ENCODE measurements at regions not wholly inside any gene's neighbourhood (a gene's known extent, or its start where the extent isn't known, plus 50 kb on each side); places are given as distances from the start of the nearest gene placed in this dataset.

DNA sequence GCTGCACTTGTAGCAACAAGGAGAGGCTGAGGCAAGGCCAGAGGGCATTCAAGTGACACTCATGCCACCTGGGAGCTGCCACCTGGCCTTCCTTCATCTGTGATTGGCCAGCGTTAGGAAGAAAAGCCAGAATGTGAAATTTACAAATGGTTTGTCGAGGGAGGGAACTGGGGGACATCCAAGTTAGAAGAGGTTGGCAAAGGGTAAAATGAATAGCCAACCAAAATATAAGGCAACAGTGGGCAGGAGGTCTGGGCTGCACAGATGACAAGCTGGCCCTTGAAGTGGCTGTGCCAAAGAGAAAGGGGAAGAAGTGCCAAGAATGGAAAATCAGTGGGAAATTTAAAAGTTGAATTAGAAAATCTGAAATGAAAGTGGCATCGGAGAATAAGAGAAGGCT, 221.4 kb downstream of the C11orf91 start:
- TF ChIP-seq POLR2A (IDR thresholded peaks at IDR 0.05), result no peak
- TF ChIP-seq, protein P1, sequence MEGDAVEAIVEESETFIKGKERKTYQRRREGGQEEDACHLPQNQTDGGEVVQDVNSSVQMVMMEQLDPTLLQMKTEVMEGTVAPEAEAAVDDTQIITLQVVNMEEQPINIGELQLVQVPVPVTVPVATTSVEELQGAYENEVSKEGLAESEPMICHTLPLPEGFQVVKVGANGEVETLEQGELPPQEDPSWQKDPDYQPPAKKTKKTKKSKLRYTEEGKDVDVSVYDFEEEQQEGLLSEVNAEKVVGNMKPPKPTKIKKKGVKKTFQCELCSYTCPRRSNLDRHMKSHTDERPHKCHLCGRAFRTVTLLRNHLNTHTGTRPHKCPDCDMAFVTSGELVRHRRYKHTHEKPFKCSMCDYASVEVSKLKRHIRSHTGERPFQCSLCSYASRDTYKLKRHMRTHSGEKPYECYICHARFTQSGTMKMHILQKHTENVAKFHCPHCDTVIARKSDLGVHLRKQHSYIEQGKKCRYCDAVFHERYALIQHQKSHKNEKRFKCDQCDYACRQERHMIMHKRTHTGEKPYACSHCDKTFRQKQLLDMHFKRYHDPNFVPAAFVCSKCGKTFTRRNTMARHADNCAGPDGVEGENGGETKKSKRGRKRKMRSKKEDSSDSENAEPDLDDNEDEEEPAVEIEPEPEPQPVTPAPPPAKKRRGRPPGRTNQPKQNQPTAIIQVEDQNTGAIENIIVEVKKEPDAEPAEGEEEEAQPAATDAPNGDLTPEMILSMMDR (IDR thresholded peaks at IDR 0.05), result no peak
- no peak overlapping the region for H3K27ac ChIP-seq
- intact Hi-C loops (cut with DNase I; ENCODE audit: low total_unique reads), result no loop called here
- H3K4me1 ChIP-seq, result no peaks in the 10 kb centered on the region
- H3K4me3 ChIP-seq, result no peak overlapping the region
- no peaks in the 10 kb centered on the region for H3K27me3 ChIP-seq
- no peaks in the 10 kb centered on the region for H3K9me3 ChIP-seq
- DNase-seq, result no peak
- H3K36me3 ChIP-seq, result no peaks in the 10 kb centered on the region

DNA sequence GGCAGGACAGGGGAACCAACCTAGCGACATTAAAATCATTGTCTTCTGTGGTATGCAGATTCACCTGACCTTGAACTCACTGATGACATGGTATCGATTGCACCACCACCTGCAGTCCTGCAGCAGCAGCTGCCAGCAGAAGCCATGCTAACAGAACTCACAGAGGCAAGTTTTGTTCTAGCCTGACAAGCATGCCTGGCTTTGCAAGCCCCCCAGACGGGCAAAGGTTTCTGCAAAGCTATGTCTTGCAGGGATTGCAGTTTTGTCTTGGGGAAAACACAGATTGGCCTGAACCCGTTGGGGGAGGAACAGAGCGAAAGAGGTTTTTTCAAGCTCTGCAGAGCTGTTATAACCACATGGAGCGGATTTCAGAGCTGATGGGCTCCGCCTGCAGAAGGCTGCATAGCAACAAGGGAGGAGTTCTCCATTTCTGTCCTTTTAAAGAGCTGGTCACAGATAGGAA, 221.0 kb downstream of the HIPK3 start:
- Histone ChIP-seq H3K9me3 (no peaks in the 10 kb centered on the region), H3K36me3 (no peaks in the 10 kb centered on the region), H3K4me1 (no peaks in the 10 kb centered on the region), H3K27me3 (no peaks in the 10 kb centered on the region), H3K4me3 (no peak overlapping the region), H3K27ac (no peak overlapping the region)
- DNase-seq, result no peak
- TF ChIP-seq POLR2A (IDR thresholded peaks at IDR 0.05), result no peak
- TF ChIP-seq, protein P1 (IDR thresholded peaks at IDR 0.05), result no peak
- intact Hi-C loops (cut with DNase I; ENCODE audit: low total_unique reads), result no loop called here

DNA sequence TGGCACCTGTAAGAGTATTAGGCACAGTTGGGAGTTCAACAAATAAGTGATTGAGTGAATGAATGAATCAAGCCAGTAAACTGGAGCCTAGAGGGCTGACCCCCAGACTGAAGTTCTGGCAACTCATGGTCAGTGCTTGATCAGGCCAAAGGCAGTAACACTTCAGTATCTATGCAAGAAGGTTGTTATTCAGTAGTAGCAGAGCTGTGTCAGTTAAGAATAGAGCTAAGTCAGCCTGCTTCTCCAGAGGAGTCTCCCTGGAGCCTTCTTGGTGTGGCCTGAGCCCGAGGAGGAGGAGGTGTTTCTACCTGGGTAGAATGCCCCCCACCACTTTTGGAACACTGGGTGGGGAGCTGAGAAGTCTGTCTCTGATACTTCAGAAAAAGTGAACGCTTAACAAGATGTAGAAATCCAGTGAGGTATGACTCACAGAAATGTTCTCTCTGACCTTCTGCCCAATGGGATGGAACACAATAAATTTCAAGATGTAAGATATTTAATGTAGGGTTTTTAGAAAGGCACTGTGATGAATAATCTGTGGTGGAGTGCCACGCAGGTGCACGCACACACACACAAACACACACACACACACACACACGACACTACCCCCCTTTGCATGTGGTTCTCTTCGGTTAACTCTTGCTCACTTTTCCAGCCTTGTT, 219.9 kb downstream of the HIPK3 start:
- Histone ChIP-seq H3K36me3 (no peaks in the 10 kb centered on the region), H3K4me3 (no peak overlapping the region), H3K4me1 (no peaks in the 10 kb centered on the region), H3K27ac (no peak overlapping the region), H3K9me3 (no peaks in the 10 kb centered on the region), H3K27me3 (no peaks in the 10 kb centered on the region)
- TF ChIP-seq, protein P1 (IDR thresholded peaks at IDR 0.05), result no peak
- no peak for DNase-seq
- intact Hi-C loops (cut with DNase I; ENCODE audit: low total_unique reads), result no loop called here

DNA sequence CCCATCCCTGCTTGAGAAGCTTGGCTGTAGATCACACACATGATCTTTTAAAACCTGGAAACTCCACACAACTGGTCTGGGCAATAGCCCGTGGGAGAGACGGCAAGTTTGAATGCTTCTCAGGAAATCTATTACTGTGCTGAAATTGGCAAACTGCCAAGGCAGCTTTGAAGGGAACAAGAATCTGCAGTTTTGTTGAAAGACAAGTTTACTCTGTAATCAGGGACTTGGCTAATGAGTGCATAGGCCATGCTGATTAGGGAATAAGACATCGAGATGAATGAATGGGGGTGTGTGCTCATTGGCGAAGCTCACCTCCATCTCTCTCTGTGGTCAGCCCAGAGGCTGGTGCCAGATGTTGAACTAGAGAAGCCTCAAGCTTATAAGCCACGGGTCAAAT, 218.8 kb downstream of the HIPK3 start:
- peak in 1 of 2 donors; percentile 18 for DNase-seq
- no peak overlapping the region for H3K27ac ChIP-seq

DNA sequence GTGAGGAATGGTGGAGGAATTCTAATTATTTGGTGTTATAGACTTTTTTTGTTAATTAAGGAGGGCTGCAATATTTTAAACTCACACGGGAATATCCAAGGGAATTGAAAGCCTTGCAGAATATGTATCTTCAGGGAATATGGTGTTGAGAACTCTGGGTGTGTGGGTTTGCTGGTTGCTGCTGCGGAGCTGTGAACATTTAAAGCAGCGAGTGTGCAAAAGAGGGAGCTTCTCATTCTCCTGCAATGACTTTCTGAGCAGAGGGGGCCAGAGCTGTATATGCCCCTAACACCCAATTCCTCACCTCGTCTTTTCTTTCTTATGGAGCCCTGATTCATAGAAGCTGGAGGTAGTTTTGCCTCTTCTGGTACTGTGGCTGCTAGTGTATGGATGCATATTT, 217.7 kb downstream of the HIPK3 start:
- no peaks in the 10 kb centered on the region for H3K36me3 ChIP-seq
- no peaks in the 10 kb centered on the region for H3K27me3 ChIP-seq
- no peak for TF ChIP-seq POLR2A (IDR thresholded peaks at IDR 0.05)
- TF ChIP-seq, protein P1 (IDR thresholded peaks at IDR 0.05), result no peak
- no peaks in the 10 kb centered on the region for H3K4me1 ChIP-seq
- no peaks in the 10 kb centered on the region for H3K9me3 ChIP-seq
- no peak overlapping the region for H3K27ac ChIP-seq
- intact Hi-C loops (cut with DNase I; ENCODE audit: low total_unique reads), result no loop called here
- DNase-seq, result no peak
- no peak overlapping the region for H3K4me3 ChIP-seq

More for the DNA sequence above, 218.8 kb downstream of the HIPK3 start:
- H3K36me3 ChIP-seq, result no peaks in the 10 kb centered on the region
- no peaks in the 10 kb centered on the region for H3K4me1 ChIP-seq
- no peaks in the 10 kb centered on the region for H3K27me3 ChIP-seq
- no peak for TF ChIP-seq POLR2A (IDR thresholded peaks at IDR 0.05)
- TF ChIP-seq, protein P1 (IDR thresholded peaks at IDR 0.05), result no peak
- intact Hi-C loops (cut with DNase I; ENCODE audit: low total_unique reads), result no loop called here
- H3K9me3 ChIP-seq, result no peaks in the 10 kb centered on the region
- no peak overlapping the region for H3K4me3 ChIP-seq

Measured in uterus (tissue), 3 donors.